ENCODE measurements at regions not wholly inside any gene's neighbourhood (a gene's known extent, or its start where the extent isn't known, plus 50 kb on each side); places are given as distances from the start of the nearest gene placed in this dataset.
"Not testable (repeated sequence)": the region's sequence is repeated elsewhere in the genome, so short reads cannot be mapped to it uniquely, and the experiment has no call there.

GRCh38 chr15:79156704-79157375 is 66.3 kb upstream of the RASGRF1 start:
- DNase-seq = no peak

- DNase-seq = no peak
These were observed 64.0 kb upstream of the RASGRF1 start for GRCh38 chr15:79154483-79155135.

GRCh38 chr15:79144290-79144689 is 53.7 kb upstream of the RASGRF1 start:
- not testable (repeated sequence) for DNase-seq

GRCh38 chr15:79140846-79141570 is 50.4 kb upstream of the RASGRF1 start:
- DNase-seq = no peak

All from activated CD4-positive, alpha-beta T cell treated with anti-CD3 and anti-CD28 coated beads, Interleukin-2, Interleukin-6, amounts not matched to agents 100 ng/mL and 50 ng/mL, durations not matched to agents 16 hours and 8 hours (primary cell).